Coronary artery (tissue), 2 donors: ENCODE measurements at regions not wholly inside any gene's neighbourhood (a gene's known extent, or its start where the extent isn't known, plus 50 kb on each side); places are given as distances from the start of the nearest gene placed in this dataset.

Source experiments
- DNase-seq: peaks from one replicate; pipeline ENCODE4 v3.0.0-alpha.2; 2017; ENCODE audit warnings: low spot score
- H3K27ac ChIP-seq, 2 donors: fragments of 200-600 bp; sonication (generic); one replicate each; pipeline ENCODE4 v1.5.1; 2016 to 2019
- H3K4me3 ChIP-seq: fragments of 200-600 bp; sonication (generic); 2 replicates; pipeline ENCODE4 v1.5.1; 2016; ENCODE audit warnings: mild to moderate bottlenecking, moderate library complexity
- TF ChIP-seq, protein P1 (sequence below): fragments of 200-600 bp; sonication (generic); IDR thresholded peaks from one replicate; pipeline ENCODE4 v1.5.1; 2019; ENCODE audit warnings: antibody characterized with exemption

DNA sequence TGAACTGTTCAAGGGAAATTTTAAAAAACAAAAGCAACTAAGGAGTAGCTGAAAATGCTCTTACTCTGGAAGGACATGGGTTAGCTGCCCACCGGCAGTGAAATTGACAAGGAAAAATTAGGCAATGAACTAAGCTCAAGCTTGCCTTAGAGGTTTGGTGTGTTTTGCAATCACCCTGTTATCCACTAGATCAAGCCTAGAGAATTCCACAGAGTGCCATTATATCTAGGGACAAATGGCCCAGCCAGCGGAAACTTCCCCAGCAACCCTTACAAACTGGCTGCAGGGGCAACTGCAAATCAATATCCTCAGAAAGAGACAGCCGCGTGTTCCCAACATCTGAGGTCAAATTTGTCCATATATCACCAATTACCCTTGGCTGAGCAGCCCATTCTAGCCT, 258.2 kb downstream of the SP3 start:
- H3K27ac ChIP-seq: no peak overlapping the region
- no peak for DNase-seq
- TF ChIP-seq, protein P1, sequence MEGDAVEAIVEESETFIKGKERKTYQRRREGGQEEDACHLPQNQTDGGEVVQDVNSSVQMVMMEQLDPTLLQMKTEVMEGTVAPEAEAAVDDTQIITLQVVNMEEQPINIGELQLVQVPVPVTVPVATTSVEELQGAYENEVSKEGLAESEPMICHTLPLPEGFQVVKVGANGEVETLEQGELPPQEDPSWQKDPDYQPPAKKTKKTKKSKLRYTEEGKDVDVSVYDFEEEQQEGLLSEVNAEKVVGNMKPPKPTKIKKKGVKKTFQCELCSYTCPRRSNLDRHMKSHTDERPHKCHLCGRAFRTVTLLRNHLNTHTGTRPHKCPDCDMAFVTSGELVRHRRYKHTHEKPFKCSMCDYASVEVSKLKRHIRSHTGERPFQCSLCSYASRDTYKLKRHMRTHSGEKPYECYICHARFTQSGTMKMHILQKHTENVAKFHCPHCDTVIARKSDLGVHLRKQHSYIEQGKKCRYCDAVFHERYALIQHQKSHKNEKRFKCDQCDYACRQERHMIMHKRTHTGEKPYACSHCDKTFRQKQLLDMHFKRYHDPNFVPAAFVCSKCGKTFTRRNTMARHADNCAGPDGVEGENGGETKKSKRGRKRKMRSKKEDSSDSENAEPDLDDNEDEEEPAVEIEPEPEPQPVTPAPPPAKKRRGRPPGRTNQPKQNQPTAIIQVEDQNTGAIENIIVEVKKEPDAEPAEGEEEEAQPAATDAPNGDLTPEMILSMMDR: no peak
- H3K4me3 ChIP-seq: no peak overlapping the region

DNA sequence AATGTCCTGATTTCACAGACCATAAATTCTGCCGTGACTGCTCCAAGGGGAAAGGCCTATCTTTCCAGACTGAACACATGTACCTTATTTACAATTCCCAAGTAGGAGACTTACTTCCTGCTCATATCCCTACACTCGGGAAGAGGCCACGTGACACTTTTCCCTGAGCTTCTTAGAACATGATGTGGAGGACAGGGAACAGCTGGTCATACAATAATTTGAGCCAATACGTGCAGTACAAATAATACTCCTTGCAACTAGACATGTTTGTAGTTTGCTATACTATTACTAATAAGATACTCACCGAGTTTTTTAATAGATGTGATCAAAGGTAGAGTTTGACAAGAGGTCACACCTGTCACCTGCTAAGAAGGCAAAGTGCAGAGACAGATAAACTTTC, 256.4 kb downstream of the SP3 start:
- DNase-seq: no peak
- TF ChIP-seq, protein P1: no peak
- Histone ChIP-seq H3K27ac (no peak overlapping the region), H3K4me3 (no peak overlapping the region)

DNA sequence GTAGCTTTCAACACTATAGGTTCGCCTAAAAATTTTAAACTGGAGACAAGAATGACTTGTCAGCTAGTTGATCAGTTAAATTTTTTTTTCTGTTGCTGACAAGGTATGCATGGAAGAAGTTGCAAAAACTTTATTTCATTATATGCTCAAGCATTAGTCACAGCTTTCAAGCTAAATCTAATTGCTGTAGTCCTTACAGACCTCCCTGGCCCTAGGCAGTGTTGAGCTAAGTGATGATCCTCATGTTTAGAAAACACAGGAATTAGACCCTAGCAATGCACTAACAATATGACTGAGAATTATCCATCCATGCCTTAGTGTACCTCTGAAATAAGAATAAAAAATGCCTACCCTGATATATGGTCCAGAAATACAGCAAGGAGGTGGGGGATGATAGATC, 253.4 kb downstream of the SP3 start:
- no peak for DNase-seq
- TF ChIP-seq, protein P1: no peak
- H3K4me3 ChIP-seq: no peak overlapping the region
- H3K27ac ChIP-seq: no peak overlapping the region

DNA sequence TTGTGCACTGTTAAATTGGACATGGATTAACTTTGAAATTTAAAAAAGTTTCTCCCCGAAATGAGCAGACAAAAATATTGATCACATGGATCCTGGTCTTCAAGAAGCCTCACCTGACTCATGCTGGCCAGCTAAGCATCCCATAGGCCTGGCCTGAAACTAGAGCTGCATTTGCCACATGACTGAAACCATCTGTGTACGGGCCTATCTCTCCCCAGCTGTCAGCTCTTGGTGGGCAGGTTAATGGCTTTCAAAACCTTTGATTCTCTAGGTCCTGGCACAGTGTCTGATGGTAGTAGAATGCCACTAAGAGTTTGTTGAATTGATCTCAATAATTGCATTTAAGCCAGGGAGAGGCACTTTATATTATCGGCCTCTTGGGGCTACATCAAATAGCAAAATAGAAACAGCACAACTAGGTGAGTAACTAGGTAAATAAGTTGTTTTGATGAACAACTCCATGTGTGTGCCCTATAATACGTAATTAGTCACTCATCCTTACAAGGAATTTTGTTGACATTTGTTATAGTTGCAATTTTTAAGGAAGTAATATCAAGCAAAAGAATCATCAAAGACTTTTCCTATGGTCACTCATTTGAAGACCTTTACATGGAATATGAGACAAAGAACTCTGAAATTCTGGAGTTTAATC, 251.1 kb downstream of the SP3 start:
- no peak overlapping the region for H3K4me3 ChIP-seq
- H3K27ac ChIP-seq: no peak overlapping the region
- TF ChIP-seq, protein P1: no peak
- DNase-seq: no peak

DNA sequence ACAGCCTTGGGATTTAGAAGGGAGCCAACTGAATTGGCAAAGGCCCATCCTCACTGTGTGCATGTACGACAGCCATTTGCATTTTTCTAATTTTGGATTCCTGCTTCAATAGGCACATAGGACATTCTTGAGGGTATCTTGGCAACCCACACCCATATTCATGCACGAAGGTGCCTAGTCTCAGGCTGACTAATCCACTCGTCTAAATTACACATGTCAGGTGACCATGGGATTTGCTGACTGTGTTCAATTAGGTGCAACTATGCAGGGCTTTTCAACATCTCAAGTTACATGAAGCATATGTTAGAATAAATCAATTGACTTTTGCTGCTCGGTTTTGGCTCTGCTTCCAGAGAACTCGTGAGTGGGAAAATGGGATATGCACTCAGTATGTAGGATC, 249.7 kb downstream of the SP3 start:
- TF ChIP-seq, protein P1: no peak
- no peak for DNase-seq
- Histone ChIP-seq H3K27ac (no peak overlapping the region), H3K4me3 (no peak overlapping the region)

DNA sequence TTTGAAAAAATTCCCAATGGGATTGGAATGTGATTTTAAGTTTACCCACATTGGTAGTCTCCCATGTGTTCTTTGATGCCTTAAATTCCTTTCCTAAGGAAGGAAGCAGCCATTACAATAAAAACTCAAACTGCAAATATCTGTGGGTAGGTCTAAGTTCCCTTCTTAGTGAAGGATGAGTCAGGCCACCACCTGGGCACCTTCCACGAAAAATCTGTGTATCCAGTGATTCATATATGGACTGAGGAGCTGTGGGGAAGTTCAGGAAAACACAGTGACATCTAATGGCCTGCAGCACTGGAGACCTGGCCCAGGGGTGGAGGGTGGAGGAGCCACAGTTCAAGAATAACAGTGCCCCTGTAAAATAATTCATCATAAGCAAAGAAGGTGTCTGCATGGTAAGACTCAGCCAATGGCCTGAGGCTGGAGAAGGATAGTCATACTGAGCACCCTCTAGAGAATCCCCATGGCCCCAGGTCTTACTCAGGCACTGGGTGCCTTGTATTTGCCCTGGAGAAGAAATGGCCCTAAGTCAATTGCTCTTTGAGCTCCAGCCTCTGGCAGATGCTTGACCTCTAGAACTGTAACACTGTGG, 248.6 kb downstream of the SP3 start:
- DNase-seq: no peak
- TF ChIP-seq, protein P1: no peak
- Histone ChIP-seq H3K4me3 (no peak overlapping the region), H3K27ac (no peak overlapping the region)

DNA sequence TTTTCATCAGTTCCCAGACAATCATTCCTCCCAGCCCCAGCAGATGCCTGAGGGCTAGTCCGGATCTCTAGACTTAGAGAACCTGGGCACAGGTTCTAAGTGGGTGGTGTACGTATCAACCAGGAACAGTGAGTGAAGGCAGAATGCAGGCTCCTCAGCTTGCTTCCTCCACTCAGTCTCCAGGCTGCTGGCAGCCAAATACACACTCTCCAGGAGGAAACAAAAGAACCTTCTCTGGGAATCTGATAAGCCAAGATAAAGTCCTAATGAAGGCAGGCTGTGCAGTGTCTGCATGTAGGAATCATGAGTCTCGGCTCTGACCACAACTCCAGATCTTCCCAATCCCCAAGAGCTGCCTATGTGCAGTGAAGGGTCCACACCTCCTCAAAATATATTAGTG, 245.7 kb downstream of the SP3 start:
- Histone ChIP-seq H3K4me3 (no peak overlapping the region), H3K27ac (no peak overlapping the region)
- TF ChIP-seq, protein P1: no peak
- DNase-seq: no peak
